Glomerular endothelial cell (primary cell): ENCODE measurements at regions not wholly inside any gene's neighbourhood (a gene's known extent, or its start where the extent isn't known, plus 50 kb on each side); places are given as distances from the start of the nearest gene placed in this dataset.
A peak's percentile ranks its signal among the peaks of the same experiment; 100 is the strongest.
"Not testable (repeated sequence)": the region's sequence is repeated elsewhere in the genome, so short reads cannot be mapped to it uniquely, and the experiment has no call there.

ENCODE experiments used
- DNase-seq: peaks from one replicate; pipeline ENCODE4 v3.0.0-alpha.2; 2011; ENCODE audit warnings: low read depth, low spot score; ENCODE audit errors: extremely low read depth

GRCh38 chr1:101366513-101367215, 129.8 kb downstream of the S1PR1 start:
- DNase-seq, result peak; percentile 55

- DNase-seq, result no peak
These were observed 130.8 kb downstream of the S1PR1 start for GRCh38 chr1:101367630-101368029.

DNA sequence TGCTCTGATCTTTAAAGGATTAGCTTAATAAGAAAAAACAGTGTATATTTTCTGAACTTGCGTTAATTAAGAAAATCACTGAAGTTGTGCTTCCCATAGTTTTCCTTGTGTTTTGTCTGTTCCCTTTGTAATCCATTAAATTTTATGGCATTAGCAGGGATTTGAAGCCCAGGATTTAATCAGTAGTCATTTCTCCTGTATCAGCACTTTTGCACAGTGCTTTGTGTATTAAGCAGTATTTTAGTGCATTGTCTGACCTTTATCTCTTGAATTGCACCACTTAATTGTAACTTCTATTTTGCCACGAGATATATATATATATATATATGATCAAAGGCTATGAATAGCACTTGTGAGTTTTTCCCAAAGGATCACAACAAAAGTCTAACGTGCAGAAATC, 133.7 kb downstream of the S1PR1 start:
- no peak for DNase-seq

DNA sequence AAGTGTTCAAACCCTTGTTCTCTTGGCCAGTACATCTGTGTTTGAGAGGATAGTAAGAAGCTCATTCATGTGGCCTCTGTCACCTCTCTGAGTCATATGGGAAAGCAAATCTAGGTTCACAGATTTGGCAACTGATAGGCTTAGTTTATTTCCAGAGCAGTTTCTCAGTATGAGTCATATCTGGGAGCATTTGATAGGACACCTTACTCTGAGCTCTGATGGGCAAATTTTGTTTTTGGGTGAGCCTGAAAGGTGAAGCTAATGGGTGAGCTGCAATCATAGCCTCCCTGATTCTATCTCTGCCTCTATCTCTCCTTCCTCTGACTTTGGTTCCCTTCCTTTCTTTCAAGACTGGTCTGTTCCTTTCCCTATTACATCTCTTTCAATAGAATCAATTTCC, 134.4 kb downstream of the S1PR1 start:
- peak; percentile 37 for DNase-seq

DNA sequence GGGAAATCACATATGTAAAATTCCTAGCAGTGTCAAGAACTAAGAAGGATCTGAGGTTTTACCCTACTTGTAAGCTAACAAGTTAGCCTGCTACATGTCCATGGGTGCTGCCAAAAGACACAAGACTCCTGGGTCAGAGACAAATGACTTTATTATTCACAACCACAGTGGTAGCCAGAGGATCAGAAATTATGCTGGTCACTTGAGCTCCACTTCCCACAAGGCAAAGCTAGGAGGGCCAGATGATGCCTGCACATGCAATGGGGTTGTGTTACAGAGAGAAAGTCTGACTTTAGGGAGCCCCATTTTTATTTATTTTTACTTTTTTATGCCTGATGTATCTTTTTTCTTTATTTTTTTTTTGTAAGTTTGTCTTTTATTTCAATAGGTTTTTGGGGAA, 136.8 kb downstream of the S1PR1 start:
- no peak for DNase-seq

DNA sequence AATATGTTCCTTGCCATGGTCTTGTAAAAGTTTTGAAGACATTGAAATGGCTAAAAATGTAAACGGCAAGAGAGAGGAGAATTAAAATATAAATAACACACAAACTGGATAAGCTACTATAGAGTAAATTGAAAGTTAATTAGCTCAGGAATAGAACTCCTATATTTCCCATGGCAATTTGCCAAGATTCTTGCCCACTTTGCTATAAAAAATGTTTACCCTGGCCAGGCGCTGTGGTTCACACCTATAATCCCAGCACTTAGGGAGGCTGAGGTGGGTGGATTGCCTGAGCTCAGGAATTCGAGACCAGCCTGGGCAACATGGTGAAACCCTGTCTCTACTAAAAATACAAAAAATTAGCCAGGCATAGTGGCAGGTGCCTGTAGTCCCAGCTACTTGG, 138.6 kb downstream of the S1PR1 start:
- not testable (repeated sequence) for DNase-seq

GRCh38 chr1:101376121-101377083, 139.6 kb downstream of the S1PR1 start:
- no peak for DNase-seq

- no peak for DNase-seq
These were observed 140.4 kb downstream of the S1PR1 start for GRCh38 chr1:101377084-101377835.

DNA sequence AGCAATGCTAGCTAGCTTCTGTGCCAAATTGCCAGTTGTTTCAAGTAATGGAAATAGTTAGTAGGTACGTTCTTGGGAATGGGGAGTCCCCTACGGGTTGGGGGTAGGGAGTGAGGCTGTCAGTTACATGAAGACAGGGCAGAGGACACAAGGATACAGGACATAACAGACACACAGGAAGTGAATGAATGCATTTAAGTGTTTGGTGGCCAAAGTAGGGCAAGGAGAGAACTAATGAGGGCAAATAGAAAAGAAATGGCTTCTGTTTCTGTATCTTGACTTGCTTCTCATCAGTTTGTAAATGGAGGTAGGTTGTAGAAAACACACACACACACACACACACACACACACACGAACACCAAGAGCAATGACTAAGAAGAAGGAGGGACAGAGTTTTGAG, 142.2 kb downstream of the S1PR1 start:
- no peak for DNase-seq

- no peak for DNase-seq
These were observed 143.1 kb downstream of the S1PR1 start for GRCh38 chr1:101379950-101380349.

- no peak for DNase-seq
These were observed 145.3 kb downstream of the S1PR1 start for GRCh38 chr1:101382135-101382534.

- DNase-seq, result no peak
These were observed 152.2 kb downstream of the S1PR1 start for GRCh38 chr1:101388904-101389546.

GRCh38 chr1:101389547-101389929, 152.7 kb downstream of the S1PR1 start:
- DNase-seq, result no peak

GRCh38 chr1:101392552-101392951, 155.7 kb downstream of the S1PR1 start:
- no peak for DNase-seq

GRCh38 chr1:101394041-101394440, 157.2 kb downstream of the S1PR1 start:
- no peak for DNase-seq

DNA sequence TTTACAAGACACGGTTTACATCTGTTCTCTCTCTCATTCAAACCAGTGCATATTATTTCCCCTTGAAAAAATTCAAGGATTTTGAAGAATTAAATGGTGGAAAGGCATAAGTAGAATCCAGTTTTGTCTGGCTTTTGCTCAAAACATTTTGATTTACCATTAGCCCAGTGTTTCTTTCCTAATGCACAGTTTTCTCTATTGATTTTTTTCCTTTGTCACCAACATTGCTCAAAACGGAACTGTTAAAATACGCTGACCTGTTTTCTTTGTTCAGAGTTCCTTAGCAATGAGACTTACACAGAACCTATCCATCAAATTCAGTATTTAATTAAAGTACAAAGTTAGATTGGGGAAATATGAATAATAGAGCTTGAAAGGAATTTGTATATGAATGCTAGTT, 162.4 kb downstream of the S1PR1 start:
- DNase-seq, result no peak

DNA sequence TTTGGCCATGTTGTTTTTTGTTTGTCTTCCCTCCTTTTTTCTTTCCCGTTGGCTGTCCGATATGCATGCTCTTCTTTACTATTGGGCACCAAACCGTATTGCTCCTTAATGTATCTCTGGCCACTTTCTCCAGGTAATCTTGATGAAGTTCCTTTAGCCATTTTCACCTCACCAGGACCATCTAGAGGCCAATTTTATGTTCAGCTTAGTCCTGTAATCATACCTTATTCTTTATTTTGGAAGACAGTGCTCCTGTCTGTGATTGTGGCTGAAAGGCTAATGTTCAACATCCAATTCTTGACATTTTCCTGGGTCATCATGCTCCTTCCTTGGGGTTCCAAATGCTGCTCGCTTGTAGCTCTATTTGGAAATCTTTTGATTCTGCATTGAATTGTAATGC, 169.5 kb downstream of the S1PR1 start:
- no peak for DNase-seq

GRCh38 chr1:101406681-101407080, 169.9 kb downstream of the S1PR1 start:
- no peak for DNase-seq

- no peak for DNase-seq
These were observed 170.8 kb downstream of the S1PR1 start for GRCh38 chr1:101407505-101408211.
